GM18508 (cell line): ENCODE measurements at regions not wholly inside any gene's neighbourhood (a gene's known extent, or its start where the extent isn't known, plus 50 kb on each side); places are given as distances from the start of the nearest gene placed in this dataset.

Source experiments
- ATAC-seq: cut with Tn5 transposase; IDR thresholded peaks from one replicate; pipeline ENCODE4 v1.9.1; 2021; ENCODE audit warnings: moderate number of reproducible peaks; ENCODE audit not compliant: insufficient read depth, unreplicated experiment

GRCh38 chr1:232522189-232522588, 107.7 kb downstream of the SIPA1L2 start:
- no peak for ATAC-seq

- ATAC-seq: no peak
Measured at GRCh38 chr1:232521660-232522059, 108.3 kb downstream of the SIPA1L2 start.

GRCh38 chr1:232519186-232519585, 110.7 kb downstream of the SIPA1L2 start:
- no peak for ATAC-seq

- ATAC-seq: no peak
Measured at GRCh38 chr1:232518349-232518748, 111.6 kb downstream of the SIPA1L2 start.

- no peak for ATAC-seq
Measured at GRCh38 chr1:232517204-232517603, 112.7 kb downstream of the SIPA1L2 start.

- ATAC-seq: no peak
Measured at GRCh38 chr1:232515706-232516105, 114.2 kb downstream of the SIPA1L2 start.

GRCh38 chr1:232512712-232513111, 117.2 kb downstream of the SIPA1L2 start:
- ATAC-seq: no peak

- ATAC-seq: no peak
Measured at GRCh38 chr1:232511172-232511571, 118.8 kb downstream of the SIPA1L2 start.

- no peak for ATAC-seq
Measured at GRCh38 chr1:232510367-232511110, 119.4 kb downstream of the SIPA1L2 start.

- ATAC-seq: no peak
Measured at GRCh38 chr1:232509570-232509969, 120.4 kb downstream of the SIPA1L2 start.

GRCh38 chr1:232508130-232508701, 121.7 kb downstream of the SIPA1L2 start:
- no peak for ATAC-seq

GRCh38 chr1:232507571-232507970, 122.4 kb downstream of the SIPA1L2 start:
- ATAC-seq: no peak

GRCh38 chr1:232505884-232506283, 124.0 kb downstream of the SIPA1L2 start:
- no peak for ATAC-seq

GRCh38 chr1:232504651-232505050, 125.3 kb downstream of the SIPA1L2 start:
- ATAC-seq: no peak

- no peak for ATAC-seq
Measured at GRCh38 chr1:232503497-232503896, 126.4 kb downstream of the SIPA1L2 start.

GRCh38 chr1:232501854-232502253, 128.1 kb downstream of the SIPA1L2 start:
- no peak for ATAC-seq

- ATAC-seq: no peak
Measured at GRCh38 chr1:232499188-232499587, 130.7 kb downstream of the SIPA1L2 start.

- ATAC-seq: no peak
Measured at GRCh38 chr1:232493869-232494268, 136.1 kb downstream of the SIPA1L2 start.

- no peak for ATAC-seq
Measured at GRCh38 chr1:232489256-232489655, 140.7 kb downstream of the SIPA1L2 start.

- no peak for ATAC-seq
Measured at GRCh38 chr1:232487236-232487635, 142.7 kb downstream of the SIPA1L2 start.

- no peak for ATAC-seq
Measured at GRCh38 chr1:232486454-232487207, 143.3 kb downstream of the SIPA1L2 start.
